Stimulated activated naive CD4-positive, alpha-beta T cell (primary cell): ENCODE measurements at regions not wholly inside any gene's neighbourhood (a gene's known extent, or its start where the extent isn't known, plus 50 kb on each side); places are given as distances from the start of the nearest gene placed in this dataset.
A peak's percentile ranks its signal among the peaks of the same experiment; 100 is the strongest.
"Not testable (repeated sequence)": the region's sequence is repeated elsewhere in the genome, so short reads cannot be mapped to it uniquely, and the experiment has no call there.

Experiments
- DNase-seq, 6 experiments: peaks; one replicate each; lab custom pipeline; 2025; lab: John Stamatoyannopoulos, UW

GRCh38 chr11:122022646-122023045 is 93.4 kb downstream of the BLID start:
- DNase-seq, result no peak

- DNase-seq, result no peak
These were observed 95.1 kb downstream of the BLID start for GRCh38 chr11:122020902-122021301.

- no peak for DNase-seq
These were observed 95.9 kb downstream of the BLID start for GRCh38 chr11:122019908-122020694.

GRCh38 chr11:122007601-122008071 is 108.4 kb downstream of the BLID start:
- no peak for DNase-seq

GRCh38 chr11:122004446-122004845 is 111.6 kb downstream of the BLID start:
- no peak for DNase-seq

GRCh38 chr11:122002926-122003325 is 113.1 kb downstream of the BLID start:
- no peak for DNase-seq

- no peak for DNase-seq
These were observed 114.0 kb downstream of the BLID start for GRCh38 chr11:122002047-122002446.

GRCh38 chr11:121999651-122000050 is 116.4 kb downstream of the BLID start:
- DNase-seq, result no peak

GRCh38 chr11:121996574-121996973 is 119.4 kb downstream of the BLID start:
- DNase-seq, result no peak

- no peak for DNase-seq
These were observed 132.1 kb downstream of the BLID start for GRCh38 chr11:121983901-121984300.

- not testable (repeated sequence) for DNase-seq
These were observed 138.1 kb downstream of the BLID start for GRCh38 chr11:121977914-121978313.

- no peak for DNase-seq
These were observed 147.4 kb downstream of the BLID start for GRCh38 chr11:121968638-121969037.

GRCh38 chr11:121967131-121967704 is 148.8 kb downstream of the BLID start:
- no peak for DNase-seq

- no peak for DNase-seq
These were observed 150.7 kb downstream of the BLID start for GRCh38 chr11:121965330-121965729.

GRCh38 chr11:121964591-121964990 is 151.4 kb downstream of the BLID start:
- DNase-seq, result peak in 1 of 6 experiments; percentile 0

- not testable (repeated sequence) for DNase-seq
These were observed 152.2 kb downstream of the BLID start for GRCh38 chr11:121963846-121964245.

GRCh38 chr11:121961321-121961801 is 154.7 kb downstream of the BLID start:
- no peak for DNase-seq

GRCh38 chr11:121958971-121959325 is 157.1 kb downstream of the BLID start:
- DNase-seq, result no peak

GRCh38 chr11:121958323-121958970 is 157.6 kb downstream of the BLID start:
- DNase-seq, result no peak

GRCh38 chr11:121953122-121953521 is 162.9 kb downstream of the BLID start:
- DNase-seq, result no peak

- no peak for DNase-seq
These were observed 165.9 kb downstream of the BLID start for GRCh38 chr11:121950160-121950559.

GRCh38 chr11:121946514-121946913 is 169.5 kb downstream of the BLID start:
- no peak for DNase-seq
